ENCODE measurements at regions not wholly inside any gene's neighbourhood (a gene's known extent, or its start where the extent isn't known, plus 50 kb on each side); places are given as distances from the start of the nearest gene placed in this dataset.

- TF ChIP-seq FOXA1 (IDR thresholded peaks at IDR 0.05), result no peak
- no peak for TF ChIP-seq NFRKB (IDR thresholded peaks at IDR 0.05)
- TF ChIP-seq L3MBTL2 (conservative IDR thresholded peaks at IDR 0.05), result no peak
- DNase-seq (ENCODE audit: extremely low spot score), result no peak
- CTCF ChIA-PET, result no interaction called here
- POLR2A ChIA-PET, result no interaction called here
Observed at GRCh38 chr2:241991299-241991698, 121.8 kb downstream of the RTP5 start.

DNA sequence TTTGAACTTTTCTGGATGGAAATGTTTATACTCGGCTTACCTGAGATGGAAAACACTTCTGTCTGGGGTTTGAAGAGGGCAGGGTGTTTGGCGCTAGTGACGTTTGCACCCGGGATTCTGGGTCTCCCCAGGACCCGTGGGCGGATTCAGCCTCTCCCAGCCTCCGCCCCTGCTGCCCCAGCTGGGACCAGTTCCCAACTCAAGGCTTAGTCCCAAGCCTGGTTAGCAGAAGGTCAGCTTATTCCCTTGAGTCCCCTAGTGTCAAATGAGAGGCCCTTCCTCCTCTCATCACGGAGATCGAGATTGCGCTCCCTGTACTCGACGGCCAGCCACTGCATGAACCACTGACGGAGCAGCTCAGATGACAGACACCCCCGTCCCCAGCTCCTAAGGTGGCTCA, 123.2 kb downstream of the RTP5 start:
- TF ChIP-seq FOXA1 (IDR thresholded peaks at IDR 0.05) (no peak), TARDBP (IDR thresholded peaks at IDR 0.05) (no peak), ARNT (IDR thresholded peaks at IDR 0.05) (no peak), ZNF384 (IDR thresholded peaks at IDR 0.05) (no peak), FOXM1 (IDR thresholded peaks at IDR 0.05; ENCODE audit: borderline replicate concordance) (no peak)
- TF ChIP-seq, protein P1, sequence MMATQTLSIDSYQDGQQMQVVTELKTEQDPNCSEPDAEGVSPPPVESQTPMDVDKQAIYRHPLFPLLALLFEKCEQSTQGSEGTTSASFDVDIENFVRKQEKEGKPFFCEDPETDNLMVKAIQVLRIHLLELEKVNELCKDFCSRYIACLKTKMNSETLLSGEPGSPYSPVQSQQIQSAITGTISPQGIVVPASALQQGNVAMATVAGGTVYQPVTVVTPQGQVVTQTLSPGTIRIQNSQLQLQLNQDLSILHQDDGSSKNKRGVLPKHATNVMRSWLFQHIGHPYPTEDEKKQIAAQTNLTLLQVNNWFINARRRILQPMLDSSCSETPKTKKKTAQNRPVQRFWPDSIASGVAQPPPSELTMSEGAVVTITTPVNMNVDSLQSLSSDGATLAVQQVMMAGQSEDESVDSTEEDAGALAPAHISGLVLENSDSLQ (IDR thresholded peaks at IDR 0.05), result no peak
- ChIA-PET POLR2A (no interaction called here), CTCF (no interaction called here)
- no peak for DNase-seq (ENCODE audit: extremely low spot score)

DNA sequence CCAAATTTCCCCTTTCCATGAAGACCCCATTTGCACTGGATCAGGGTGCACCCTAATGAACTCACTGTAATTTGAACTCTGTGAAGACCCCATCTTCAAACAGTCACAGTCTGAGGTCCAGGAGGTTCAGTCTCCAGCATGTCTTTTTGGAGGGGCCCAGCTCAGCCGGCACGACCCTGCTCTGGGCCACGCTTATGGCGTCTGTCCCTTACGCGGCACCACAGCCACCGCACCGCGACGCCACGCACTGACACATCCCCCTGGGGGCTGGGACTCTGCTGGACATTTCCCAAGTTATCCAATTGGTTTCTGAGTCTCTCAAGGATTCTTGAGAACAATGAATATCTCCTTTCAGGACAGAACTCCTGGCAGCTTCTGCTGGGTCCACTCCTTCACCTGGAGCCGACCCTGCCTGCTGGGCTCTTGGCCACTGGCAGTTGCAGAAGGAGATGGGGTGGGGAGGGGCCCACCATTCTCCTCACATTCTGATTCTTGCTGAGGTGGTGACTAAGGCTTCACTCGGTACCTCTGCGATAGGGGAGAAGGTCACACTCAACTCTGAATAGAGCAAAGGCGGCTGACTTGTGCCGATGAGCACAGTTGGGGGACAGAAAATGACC, 124.0 kb downstream of the RTP5 start:
- ChIA-PET CTCF (no interaction called here), POLR2A (no interaction called here)
- no peak for DNase-seq (ENCODE audit: extremely low spot score)
- no peak for TF ChIP-seq ZNF384 (IDR thresholded peaks at IDR 0.05)
- TF ChIP-seq, protein P1 (IDR thresholded peaks at IDR 0.05), result no peak
- no peak for TF ChIP-seq BHLHE40 (IDR thresholded peaks at IDR 0.05; ENCODE audit: borderline replicate concordance)
- no peak for TF ChIP-seq ARNT (IDR thresholded peaks at IDR 0.05)
- TF ChIP-seq SP1 (IDR thresholded peaks at IDR 0.05), result no peak
- TF ChIP-seq ELF4 (IDR thresholded peaks at IDR 0.05), result no peak
- no peak for TF ChIP-seq TARDBP (IDR thresholded peaks at IDR 0.05)
- TF ChIP-seq NFRKB (IDR thresholded peaks at IDR 0.05), result no peak
- TF ChIP-seq CTBP1 (IDR thresholded peaks at IDR 0.05; ENCODE audit: borderline replicate concordance), result no peak
- no peak for TF ChIP-seq HDGF (IDR thresholded peaks at IDR 0.05; ENCODE audit: borderline replicate concordance)
- TF ChIP-seq FOXM1 (IDR thresholded peaks at IDR 0.05; ENCODE audit: borderline replicate concordance), result no peak
- TF ChIP-seq SUZ12 (IDR thresholded peaks at IDR 0.05), result no peak
- no peak for TF ChIP-seq FOXK2 (IDR thresholded peaks at IDR 0.05)
- no peak for TF ChIP-seq FOXA1 (IDR thresholded peaks at IDR 0.05)
- no peak for TF ChIP-seq LEF1 (IDR thresholded peaks at IDR 0.05; ENCODE audit: borderline replicate concordance)
- no peak for TF ChIP-seq L3MBTL2 (conservative IDR thresholded peaks at IDR 0.05)

DNA sequence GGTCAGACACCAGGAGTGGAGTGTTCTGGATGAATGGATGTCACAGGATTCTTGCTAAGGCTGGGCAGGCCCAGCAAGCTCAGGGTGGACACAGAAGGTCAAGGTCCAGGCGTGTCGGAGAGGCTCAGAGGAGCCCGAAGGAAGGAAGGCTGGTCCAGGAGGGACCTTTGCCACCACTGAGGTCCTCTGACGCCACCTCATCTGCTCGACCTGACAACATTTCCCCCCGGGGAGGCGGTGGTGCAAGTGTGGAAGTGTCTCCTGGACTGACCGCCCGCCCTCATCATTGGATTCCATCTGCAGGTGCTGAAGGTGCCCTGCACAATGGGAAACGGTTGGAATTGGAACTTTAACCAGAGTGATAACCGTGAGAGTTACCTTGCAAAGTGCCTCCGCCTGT, 124.6 kb downstream of the RTP5 start:
- POLR2A ChIA-PET, result no interaction called here
- TF ChIP-seq CTBP1 (IDR thresholded peaks at IDR 0.05; ENCODE audit: borderline replicate concordance) (no peak), TARDBP (IDR thresholded peaks at IDR 0.05) (no peak), HDGF (IDR thresholded peaks at IDR 0.05; ENCODE audit: borderline replicate concordance) (no peak), ZNF384 (IDR thresholded peaks at IDR 0.05) (no peak), ELF4 (IDR thresholded peaks at IDR 0.05) (no peak), FOXM1 (IDR thresholded peaks at IDR 0.05; ENCODE audit: borderline replicate concordance) (no peak), BHLHE40 (IDR thresholded peaks at IDR 0.05; ENCODE audit: borderline replicate concordance) (no peak), FOXA1 (IDR thresholded peaks at IDR 0.05) (no peak), NFRKB (IDR thresholded peaks at IDR 0.05) (no peak), ARNT (IDR thresholded peaks at IDR 0.05) (no peak), FOXK2 (IDR thresholded peaks at IDR 0.05) (no peak), L3MBTL2 (conservative IDR thresholded peaks at IDR 0.05) (no peak), SP1 (IDR thresholded peaks at IDR 0.05) (no peak), LEF1 (IDR thresholded peaks at IDR 0.05; ENCODE audit: borderline replicate concordance) (no peak), SUZ12 (IDR thresholded peaks at IDR 0.05) (no peak)
- TF ChIP-seq, protein P1 (IDR thresholded peaks at IDR 0.05), result no peak
- no peak for DNase-seq (ENCODE audit: extremely low spot score)
- CTCF ChIA-PET, result no interaction called here

DNA sequence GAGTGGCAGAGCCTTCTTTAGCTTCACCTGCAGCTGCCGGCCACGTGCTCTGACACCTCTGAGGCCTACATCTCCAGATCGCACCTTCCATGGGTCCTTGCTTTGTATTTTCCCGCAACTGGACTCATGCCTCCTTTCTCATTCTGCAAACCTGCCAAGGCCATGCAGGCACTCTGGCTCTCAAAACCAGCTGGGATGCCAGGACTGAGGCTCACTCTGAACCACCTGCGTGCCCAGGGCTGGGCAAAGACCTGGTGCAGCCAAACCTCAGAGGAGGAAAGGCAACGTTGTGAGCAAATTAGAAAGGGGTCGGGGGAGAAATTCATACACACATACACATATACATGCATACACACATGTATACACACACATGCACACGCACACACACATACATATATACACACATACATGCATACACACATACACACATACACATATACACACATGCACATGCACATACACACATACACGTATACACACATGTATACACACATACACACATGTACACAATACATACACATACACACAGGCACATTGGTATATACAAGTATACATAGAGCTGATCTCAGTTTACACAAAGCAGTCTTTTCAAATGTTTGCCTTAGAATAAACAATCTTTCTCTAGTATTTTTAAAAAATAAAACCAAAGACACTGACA, 125.2 kb downstream of the RTP5 start:
- TF ChIP-seq L3MBTL2 (conservative IDR thresholded peaks at IDR 0.05) (no peak), SP1 (IDR thresholded peaks at IDR 0.05) (no peak), NFRKB (IDR thresholded peaks at IDR 0.05) (no peak), TARDBP (IDR thresholded peaks at IDR 0.05) (no peak), CTBP1 (IDR thresholded peaks at IDR 0.05; ENCODE audit: borderline replicate concordance) (no peak), ELF4 (IDR thresholded peaks at IDR 0.05) (no peak), FOXM1 (IDR thresholded peaks at IDR 0.05; ENCODE audit: borderline replicate concordance) (no peak), ZNF384 (IDR thresholded peaks at IDR 0.05) (no peak), HDGF (IDR thresholded peaks at IDR 0.05; ENCODE audit: borderline replicate concordance) (no peak), BHLHE40 (IDR thresholded peaks at IDR 0.05; ENCODE audit: borderline replicate concordance) (no peak), SUZ12 (IDR thresholded peaks at IDR 0.05) (no peak)
- TF ChIP-seq, protein P1 (IDR thresholded peaks at IDR 0.05), result no peak
- no peak for DNase-seq (ENCODE audit: extremely low spot score)
- CTCF ChIA-PET, result interaction anchor here (0.6 kb wide), 1 partner anchor 22 kb away, joined by 3 read pairs; no protein-coding TSS in a partner anchor
- POLR2A ChIA-PET, result no interaction called here

Measured in HEK293T (cell line).